Cardiac fibroblast (primary cell): ENCODE measurements at regions not wholly inside any gene's neighbourhood (a gene's known extent, or its start where the extent isn't known, plus 50 kb on each side); places are given as distances from the start of the nearest gene placed in this dataset.

ENCODE experiments used
- DNase-seq, 2 donors: peaks; one replicate each; pipeline versions ENCODE4 v3.0.0 to v3.0.0-alpha.2; 2010; ENCODE audit warnings: low read depth in 2 of 2
- H3K4me3 ChIP-seq, 2 donors: replicated peaks in 1 of 2; 1 replicate in 1 of 2; 2 replicates in 1 of 2; pipeline ENCODE4 v1.5.1; 2011; ENCODE audit warnings: low read depth in 2 of 2, low read length in 2 of 2, mild to moderate bottlenecking in 2 of 2, moderate library complexity in 1 of 2
- TF ChIP-seq, protein P1 (sequence below): IDR thresholded peaks from one replicate; pipeline ENCODE4 v1.5.1; 2011; ENCODE audit warnings: low read depth, mild to moderate bottlenecking, low read length, inconsistent platforms

- TF ChIP-seq, protein P1, sequence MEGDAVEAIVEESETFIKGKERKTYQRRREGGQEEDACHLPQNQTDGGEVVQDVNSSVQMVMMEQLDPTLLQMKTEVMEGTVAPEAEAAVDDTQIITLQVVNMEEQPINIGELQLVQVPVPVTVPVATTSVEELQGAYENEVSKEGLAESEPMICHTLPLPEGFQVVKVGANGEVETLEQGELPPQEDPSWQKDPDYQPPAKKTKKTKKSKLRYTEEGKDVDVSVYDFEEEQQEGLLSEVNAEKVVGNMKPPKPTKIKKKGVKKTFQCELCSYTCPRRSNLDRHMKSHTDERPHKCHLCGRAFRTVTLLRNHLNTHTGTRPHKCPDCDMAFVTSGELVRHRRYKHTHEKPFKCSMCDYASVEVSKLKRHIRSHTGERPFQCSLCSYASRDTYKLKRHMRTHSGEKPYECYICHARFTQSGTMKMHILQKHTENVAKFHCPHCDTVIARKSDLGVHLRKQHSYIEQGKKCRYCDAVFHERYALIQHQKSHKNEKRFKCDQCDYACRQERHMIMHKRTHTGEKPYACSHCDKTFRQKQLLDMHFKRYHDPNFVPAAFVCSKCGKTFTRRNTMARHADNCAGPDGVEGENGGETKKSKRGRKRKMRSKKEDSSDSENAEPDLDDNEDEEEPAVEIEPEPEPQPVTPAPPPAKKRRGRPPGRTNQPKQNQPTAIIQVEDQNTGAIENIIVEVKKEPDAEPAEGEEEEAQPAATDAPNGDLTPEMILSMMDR: no peak
- DNase-seq: no peak
- no peak overlapping the region for H3K4me3 ChIP-seq
These were observed 204.1 kb downstream of the WNT5A start for GRCh38 chr3:55282994-55283393.

GRCh38 chr3:55272031-55272645 lies 215.0 kb downstream of the WNT5A start:
- H3K4me3 ChIP-seq: no peak overlapping the region
- DNase-seq: no peak
- TF ChIP-seq, protein P1: no peak

DNA sequence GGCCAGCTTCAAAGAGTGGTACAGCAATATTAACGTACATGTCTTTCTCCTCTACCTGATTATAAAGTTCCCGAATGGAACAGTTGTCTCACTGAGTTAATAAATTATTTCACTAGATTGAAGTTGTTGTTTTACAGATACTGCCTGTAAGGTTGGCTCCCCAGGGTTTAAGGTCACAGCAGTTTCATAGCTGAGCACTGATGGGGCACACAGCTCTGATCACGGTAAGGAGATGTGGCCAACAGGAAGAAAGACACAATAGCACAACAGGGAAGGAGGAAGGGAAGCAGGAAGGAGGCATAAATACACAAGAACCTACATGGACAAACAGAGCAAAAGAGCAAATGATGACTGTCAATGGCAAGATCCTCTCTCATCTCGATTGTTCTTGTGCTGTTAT lies 215.6 kb downstream of the WNT5A start:
- no peak overlapping the region for H3K4me3 ChIP-seq
- TF ChIP-seq, protein P1: no peak
- no peak for DNase-seq

GRCh38 chr3:55270976-55271375 lies 216.1 kb downstream of the WNT5A start:
- TF ChIP-seq, protein P1: no peak
- no peak overlapping the region for H3K4me3 ChIP-seq
- DNase-seq: no peak

DNA sequence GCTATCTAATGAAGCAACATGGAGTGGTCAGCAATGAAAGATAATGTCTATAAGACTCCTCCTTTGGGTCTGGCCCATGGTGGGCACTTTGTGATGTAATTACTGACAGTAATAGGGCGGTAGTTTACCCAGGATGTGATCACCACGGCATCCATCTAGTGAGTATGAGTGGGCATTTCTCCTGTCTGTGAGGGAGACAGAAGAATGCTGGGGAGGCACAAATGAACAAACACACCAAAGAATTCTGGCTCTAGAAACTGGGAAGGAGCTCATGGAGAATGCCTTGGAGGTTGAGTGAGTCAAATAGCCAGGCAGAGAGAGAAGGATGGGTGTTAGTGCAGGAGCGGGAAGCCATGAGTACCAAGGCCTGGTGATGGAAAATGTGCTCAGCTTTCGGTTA lies 217.5 kb downstream of the WNT5A start:
- no peak for DNase-seq
- H3K4me3 ChIP-seq: no peak overlapping the region
- TF ChIP-seq, protein P1: no peak

DNA sequence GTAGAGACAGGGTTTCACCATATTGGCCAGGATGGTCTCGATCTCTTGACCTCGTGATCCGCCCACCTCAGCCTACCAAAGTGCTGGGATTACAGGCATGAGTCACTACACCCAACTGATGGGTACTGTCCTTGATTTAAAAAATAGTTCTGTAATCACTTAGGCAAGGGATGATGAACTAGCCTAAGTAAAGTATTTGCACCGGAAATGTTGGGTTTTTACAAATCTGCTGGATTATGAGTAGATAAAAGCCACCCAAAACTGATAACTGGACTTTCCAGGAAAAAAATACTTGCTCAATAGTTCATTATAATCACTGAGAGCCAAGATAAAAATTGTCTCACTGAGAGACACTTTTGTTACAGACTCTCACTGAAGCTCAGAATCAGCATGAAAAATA lies 218.0 kb downstream of the WNT5A start:
- no peak for DNase-seq
- TF ChIP-seq, protein P1: no peak
- H3K4me3 ChIP-seq: no peak overlapping the region
